GM12878 (cell line): ENCODE measurements at regions not wholly inside any gene's neighbourhood (a gene's known extent, or its start where the extent isn't known, plus 50 kb on each side); places are given as distances from the start of the nearest gene placed in this dataset.

Source experiments
- ATAC-seq: fragments of 200-7000 bp; cut with Tn5 transposase; 3 replicates; pipeline ENCODE4 v1.9.1; 2020; ENCODE audit warnings: mild to moderate bottlenecking, moderate library complexity
- BruUV-seq: library from RNA; stranded (reverse); fragments of 400-500 nt; replicated peaks from 2 replicates; lab custom pipeline; 2021; lab: Mats Ljungman, UMichigan
- CTCF ChIA-PET: fragments of 300-600 bp; sonication (Branson Sonifier 250); formaldehyde crosslinking; extraction: SDS; loops from one replicate; lab custom pipeline; 2021; ENCODE audit warnings: inconsistent platforms; lab: Yijun Ruan, JAX
- POLR2A ChIA-PET: fragments of 350-600 bp; formaldehyde crosslinking; extraction: SDS; loops from one replicate; lab custom pipeline; 2021; ENCODE audit warnings: inconsistent platforms; lab: Charles Lee
- RAD21 ChIA-PET: fragments of 300-600 bp; sonication (Branson Sonifier 250); formaldehyde crosslinking; loops from one replicate; lab custom pipeline; 2023; ENCODE audit warnings: antibody characterized with exemption; ENCODE audit not compliant: unreplicated experiment; lab: Charles Lee
- SMC1A ChIA-PET: fragments of 300-600 bp; sonication (Branson Sonifier 250); formaldehyde crosslinking; loops from one replicate; lab custom pipeline; 2023; ENCODE audit not compliant: unreplicated experiment, uncharacterized antibody; lab: Charles Lee
- DNase-seq: peaks from one replicate; pipeline ENCODE4 v3.0.0-alpha.2; 2011; ENCODE audit warnings: low read depth, low spot score
- FAIRE-seq: peaks from 3 replicates; lab custom pipeline; 2011; peaks lifted over from hg19 to GRCh38; lab: Jason Lieb, UNC
- H2AFZ ChIP-seq: 2 replicates; pipeline ENCODE4 v1.6.0; 2011; ENCODE audit warnings: low read depth, low read length, control low read depth; ENCODE audit not compliant: control insufficient read depth
- H3K27ac ChIP-seq: 2 replicates; pipeline ENCODE4 v1.5.1; 2011; ENCODE audit warnings: control low read depth; ENCODE audit not compliant: control insufficient read depth, insufficient read depth
- H3K27me3 ChIP-seq, 2 experiments: replicated peaks in 1 of 2; 2 replicates each; pipeline versions ENCODE4 v1.6.0 to v1.6.1; 2011; ENCODE audit warnings: low read length in 1 of 2; ENCODE audit not compliant: control insufficient read depth in 2 of 2, insufficient read depth in 2 of 2
- H3K36me3 ChIP-seq, 2 experiments: 2 replicates each; pipeline ENCODE4 v1.5.1; 2011; ENCODE audit warnings: low read length in 1 of 2; ENCODE audit not compliant: control insufficient read depth in 2 of 2, insufficient read depth in 2 of 2
- H3K4me1 ChIP-seq: 2 replicates; pipeline ENCODE4 v1.6.1; 2011; ENCODE audit warnings: mild to moderate bottlenecking, low read length, moderate library complexity, mixed read lengths; ENCODE audit not compliant: control insufficient read depth, insufficient read depth
- H3K4me2 ChIP-seq: 2 replicates; pipeline ENCODE4 v1.6.0; 2011; ENCODE audit warnings: control low read depth; ENCODE audit not compliant: control insufficient read depth, insufficient read depth
- H3K4me3 ChIP-seq: fragments of 200-600 bp; sonication (generic); 2 replicates; pipeline ENCODE4 v1.5.1; 2016
- H3K79me2 ChIP-seq: 2 replicates; pipeline ENCODE4 v1.6.0; 2011; ENCODE audit warnings: low read length; ENCODE audit not compliant: control insufficient read depth, insufficient read depth
- H3K9ac ChIP-seq: 2 replicates; pipeline ENCODE4 v1.8.0; 2011; ENCODE audit warnings: low read length, control low read depth, mixed read lengths; ENCODE audit not compliant: control insufficient read depth, insufficient read depth
- H3K9me3 ChIP-seq: replicated peaks from 3 replicates; pipeline ENCODE4 v1.5.1; 2011; ENCODE audit warnings: mild to moderate bottlenecking, low read length; ENCODE audit not compliant: control insufficient read depth, insufficient read depth
- H4K20me1 ChIP-seq: 2 replicates; pipeline ENCODE4 v1.6.0; 2011; ENCODE audit not compliant: control insufficient read depth, insufficient read depth
- CHD4 ChIP-seq: fragments of 200-600 bp; sonication (generic); IDR thresholded peaks from 2 replicates; pipeline ENCODE4 v1.6.1; 2016; ENCODE audit warnings: mild to moderate bottlenecking
- EED ChIP-seq: sonication (generic); IDR thresholded peaks from 2 replicates; pipeline ENCODE4 v1.6.1; 2016; ENCODE audit warnings: antibody characterized with exemption, low read depth
- SREBF1 ChIP-seq: IDR thresholded peaks from 2 replicates; pipeline ENCODE4 v1.6.1; 2012; ENCODE audit warnings: mild to moderate bottlenecking, low read length
- TCF12 ChIP-seq: IDR thresholded peaks from 2 replicates; pipeline ENCODE4 v1.6.1; 2011; ENCODE audit warnings: low read depth, mild to moderate bottlenecking, low read length
- WGBS: methylation state at CpG from one replicate; pipeline ENCODE4 v1.1.6; 2016; ENCODE audit warnings: low lambda C conversion rate; ENCODE audit not compliant: insufficient replicate concordance, insufficient coverage; ENCODE audit errors: missing lambda C conversion rate; 5-methylcytosine and 5-hydroxymethylcytosine counted together
- in situ Hi-C: fragments of 300-500 bp; cut with MboI; formaldehyde crosslinking; loops from 9 replicates; pipeline ENCODE4 v1.14.3; 2018; ENCODE audit warnings: mixed read lengths
- intact Hi-C: fragments of 100-400 bp; cut with micrococcal nuclease; formaldehyde crosslinking; loops from one replicate; pipeline ENCODE4 v1.14.2; 2022; ENCODE audit not compliant: unreplicated experiment
- TF ChIP-seq, protein P1 (sequence below): fragments of 450-650 bp; IDR thresholded peaks from 2 replicates; pipeline ENCODE4 v1.6.1; 2016; ENCODE audit warnings: mild to moderate bottlenecking, moderate library complexity, borderline replicate concordance
- TF ChIP-seq, protein P2 (sequence below): IDR thresholded peaks from 2 replicates; pipeline ENCODE4 v1.6.1; 2011; ENCODE audit warnings: borderline replicate concordance, low read depth, mild to moderate bottlenecking, moderate library complexity, low read length; ENCODE audit not compliant: insufficient read depth, poor library complexity, severe bottlenecking
- TF ChIP-seq, protein P3 (sequence below): IDR thresholded peaks from 2 replicates; pipeline ENCODE4 v1.6.1; 2012; ENCODE audit warnings: low read depth, low read length, improper control_type of control experiment

DNA sequence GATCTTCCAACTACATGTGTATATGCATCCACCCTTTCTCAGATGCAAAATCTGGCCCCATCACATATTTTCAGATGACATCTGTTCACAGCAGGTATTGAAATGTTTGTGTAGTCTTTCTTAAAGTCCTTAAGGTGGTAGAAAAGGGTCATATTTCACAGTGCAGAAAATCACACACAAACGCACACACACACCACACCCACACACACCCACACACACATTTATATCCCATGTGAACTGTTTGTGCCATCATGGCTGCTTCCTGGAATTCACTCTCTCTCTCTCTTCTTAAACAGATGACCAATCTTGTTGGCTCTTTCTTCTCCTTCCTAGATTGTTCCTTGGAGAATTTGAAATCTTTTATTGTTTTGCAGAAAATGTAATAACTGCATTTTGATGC, 663.0 kb upstream of the GRM3 start:
- Histone ChIP-seq H3K79me2 (no peaks in the 10 kb centered on the region), H3K27me3 (no peaks in the 10 kb centered on the region), H3K4me2 (no peak overlapping the region), H3K9ac (no peak overlapping the region), H3K9me3 (no peaks in the 10 kb centered on the region), H2AFZ (no peak overlapping the region), H3K4me1 (no peaks in the 10 kb centered on the region), H3K27ac (no peak overlapping the region), H4K20me1 (no peaks in the 10 kb centered on the region), H3K36me3 (no peaks in the 10 kb centered on the region), H3K4me3 (no peak overlapping the region)
- ChIA-PET RAD21 (no interaction called here), CTCF (interaction anchor here (0.6 kb wide), 1 partner anchor 11 kb away, joined by 3 read pairs; no protein-coding TSS in a partner anchor), SMC1A (no interaction called here), POLR2A (no interaction called here)
- ATAC-seq (no peak), FAIRE-seq (no peak), DNase-seq (no peak)
- WGBS: 23% methylated on average over 1 of the region's 1 CpG
- in situ Hi-C loops: no loop called here
- intact Hi-C loops: no loop called here
- no TSS peak for BruUV-seq
- no peak for TF ChIP-seq SREBF1
- TF ChIP-seq, protein P1, sequence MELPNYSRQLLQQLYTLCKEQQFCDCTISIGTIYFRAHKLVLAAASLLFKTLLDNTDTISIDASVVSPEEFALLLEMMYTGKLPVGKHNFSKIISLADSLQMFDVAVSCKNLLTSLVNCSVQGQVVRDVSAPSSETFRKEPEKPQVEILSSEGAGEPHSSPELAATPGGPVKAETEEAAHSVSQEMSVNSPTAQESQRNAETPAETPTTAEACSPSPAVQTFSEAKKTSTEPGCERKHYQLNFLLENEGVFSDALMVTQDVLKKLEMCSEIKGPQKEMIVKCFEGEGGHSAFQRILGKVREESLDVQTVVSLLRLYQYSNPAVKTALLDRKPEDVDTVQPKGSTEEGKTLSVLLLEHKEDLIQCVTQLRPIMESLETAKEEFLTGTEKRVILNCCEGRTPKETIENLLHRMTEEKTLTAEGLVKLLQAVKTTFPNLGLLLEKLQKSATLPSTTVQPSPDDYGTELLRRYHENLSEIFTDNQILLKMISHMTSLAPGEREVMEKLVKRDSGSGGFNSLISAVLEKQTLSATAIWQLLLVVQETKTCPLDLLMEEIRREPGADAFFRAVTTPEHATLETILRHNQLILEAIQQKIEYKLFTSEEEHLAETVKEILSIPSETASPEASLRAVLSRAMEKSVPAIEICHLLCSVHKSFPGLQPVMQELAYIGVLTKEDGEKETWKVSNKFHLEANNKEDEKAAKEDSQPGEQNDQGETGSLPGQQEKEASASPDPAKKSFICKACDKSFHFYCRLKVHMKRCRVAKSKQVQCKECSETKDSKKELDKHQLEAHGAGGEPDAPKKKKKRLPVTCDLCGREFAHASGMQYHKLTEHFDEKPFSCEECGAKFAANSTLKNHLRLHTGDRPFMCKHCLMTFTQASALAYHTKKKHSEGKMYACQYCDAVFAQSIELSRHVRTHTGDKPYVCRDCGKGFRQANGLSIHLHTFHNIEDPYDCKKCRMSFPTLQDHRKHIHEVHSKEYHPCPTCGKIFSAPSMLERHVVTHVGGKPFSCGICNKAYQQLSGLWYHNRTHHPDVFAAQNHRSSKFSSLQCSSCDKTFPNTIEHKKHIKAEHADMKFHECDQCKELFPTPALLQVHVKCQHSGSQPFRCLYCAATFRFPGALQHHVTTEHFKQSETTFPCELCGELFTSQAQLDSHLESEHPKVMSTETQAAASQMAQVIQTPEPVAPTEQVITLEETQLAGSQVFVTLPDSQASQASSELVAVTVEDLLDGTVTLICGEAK: no peak
- TF ChIP-seq TCF12: no peak
- no peak for TF ChIP-seq EED
- TF ChIP-seq, protein P2, sequence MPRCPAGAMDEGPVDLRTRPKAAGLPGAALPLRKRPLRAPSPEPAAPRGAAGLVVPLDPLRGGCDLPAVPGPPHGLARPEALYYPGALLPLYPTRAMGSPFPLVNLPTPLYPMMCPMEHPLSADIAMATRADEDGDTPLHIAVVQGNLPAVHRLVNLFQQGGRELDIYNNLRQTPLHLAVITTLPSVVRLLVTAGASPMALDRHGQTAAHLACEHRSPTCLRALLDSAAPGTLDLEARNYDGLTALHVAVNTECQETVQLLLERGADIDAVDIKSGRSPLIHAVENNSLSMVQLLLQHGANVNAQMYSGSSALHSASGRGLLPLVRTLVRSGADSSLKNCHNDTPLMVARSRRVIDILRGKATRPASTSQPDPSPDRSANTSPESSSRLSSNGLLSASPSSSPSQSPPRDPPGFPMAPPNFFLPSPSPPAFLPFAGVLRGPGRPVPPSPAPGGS: no peak
- TF ChIP-seq, protein P3, sequence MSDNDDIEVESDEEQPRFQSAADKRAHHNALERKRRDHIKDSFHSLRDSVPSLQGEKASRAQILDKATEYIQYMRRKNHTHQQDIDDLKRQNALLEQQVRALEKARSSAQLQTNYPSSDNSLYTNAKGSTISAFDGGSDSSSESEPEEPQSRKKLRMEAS: no peak
- TF ChIP-seq CHD4: no peak
